ENCODE measurements at regions not wholly inside any gene's neighbourhood (a gene's known extent, or its start where the extent isn't known, plus 50 kb on each side); places are given as distances from the start of the nearest gene placed in this dataset.
"Not testable (repeated sequence)": the region's sequence is repeated elsewhere in the genome, so short reads cannot be mapped to it uniquely, and the experiment has no call there.

GRCh38 chr1:191498825-191499224 is 659.4 kb upstream of the RGS18 start:
- no peaks in the 10 kb centered on the region for H3K9me3 Mint-ChIP-seq (ENCODE audit: low read depth)
- no peak for DNase-seq (ENCODE audit: low spot score, unreplicated experiment)
- no peak overlapping the region for H3K4me3 Mint-ChIP-seq (ENCODE audit: low read depth)
- H3K27me3 Mint-ChIP-seq = no peaks in the 10 kb centered on the region
- no peak for TF ChIP-seq CTCF (IDR thresholded peaks at IDR 0.05; ENCODE audit: unreplicated experiment)
- no peak overlapping the region for H3K27ac Mint-ChIP-seq
- no peaks in the 10 kb centered on the region for H3K36me3 Mint-ChIP-seq (ENCODE audit: insufficient read depth)
- H3K4me1 Mint-ChIP-seq (ENCODE audit: low read depth) = no peaks in the 10 kb centered on the region

DNA sequence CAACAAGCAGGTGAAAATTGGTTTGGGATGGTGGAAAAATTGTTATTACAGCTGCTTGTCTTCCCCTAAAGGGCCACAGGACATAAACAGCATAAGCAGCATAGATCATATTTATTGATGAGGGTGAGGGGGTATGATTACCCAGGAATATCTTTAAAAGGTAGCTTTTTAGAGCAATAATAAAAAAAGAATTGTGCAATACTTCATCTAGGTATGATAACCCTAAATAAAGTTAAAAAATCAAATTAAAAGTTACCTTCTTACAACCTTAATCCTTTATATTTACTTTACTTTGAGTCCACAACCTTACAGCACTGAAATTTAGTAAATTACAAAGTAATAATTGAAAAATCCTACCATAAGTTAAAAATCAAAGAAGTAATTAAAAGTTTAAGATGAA is 653.3 kb upstream of the RGS18 start:
- H3K27me3 Mint-ChIP-seq = no peaks in the 10 kb centered on the region
- H3K36me3 Mint-ChIP-seq (ENCODE audit: insufficient read depth) = no peaks in the 10 kb centered on the region
- no peak for DNase-seq (ENCODE audit: low spot score, unreplicated experiment)
- no peak for TF ChIP-seq CTCF (IDR thresholded peaks at IDR 0.05; ENCODE audit: unreplicated experiment)
- no peak overlapping the region for H3K27ac Mint-ChIP-seq
- H3K4me3 Mint-ChIP-seq (ENCODE audit: low read depth) = no peak overlapping the region
- H3K4me1 Mint-ChIP-seq (ENCODE audit: low read depth) = peaks cover 1% of the 10 kb centered on the region
- H3K9me3 Mint-ChIP-seq (ENCODE audit: low read depth) = peaks cover 7% of the 10 kb centered on the region

GRCh38 chr1:191508239-191508638 is 650.0 kb upstream of the RGS18 start:
- H3K4me1 Mint-ChIP-seq (ENCODE audit: low read depth) = peaks cover 6% of the 10 kb centered on the region

GRCh38 chr1:191511480-191511879 is 646.8 kb upstream of the RGS18 start:
- not testable (repeated sequence) for DNase-seq (ENCODE audit: low spot score, unreplicated experiment); H3K27ac Mint-ChIP-seq; H3K4me1 Mint-ChIP-seq (ENCODE audit: low read depth); H3K36me3 Mint-ChIP-seq (ENCODE audit: insufficient read depth); H3K4me3 Mint-ChIP-seq (ENCODE audit: low read depth); H3K27me3 Mint-ChIP-seq
- peaks cover 18% of the 10 kb centered on the region for H3K9me3 Mint-ChIP-seq (ENCODE audit: low read depth)

More at GRCh38 chr1:191508239-191508638, 650.0 kb upstream of the RGS18 start:
- TF ChIP-seq CTCF (IDR thresholded peaks at IDR 0.05; ENCODE audit: unreplicated experiment) = no peak
- H3K4me3 Mint-ChIP-seq (ENCODE audit: low read depth) = no peak overlapping the region
- no peak overlapping the region for H3K27ac Mint-ChIP-seq
- H3K9me3 Mint-ChIP-seq (ENCODE audit: low read depth) = peaks cover 13% of the 10 kb centered on the region
- H3K36me3 Mint-ChIP-seq (ENCODE audit: insufficient read depth) = peaks cover 3% of the 10 kb centered on the region
- no peak for DNase-seq (ENCODE audit: low spot score, unreplicated experiment)
- H3K27me3 Mint-ChIP-seq = no peaks in the 10 kb centered on the region

DNA sequence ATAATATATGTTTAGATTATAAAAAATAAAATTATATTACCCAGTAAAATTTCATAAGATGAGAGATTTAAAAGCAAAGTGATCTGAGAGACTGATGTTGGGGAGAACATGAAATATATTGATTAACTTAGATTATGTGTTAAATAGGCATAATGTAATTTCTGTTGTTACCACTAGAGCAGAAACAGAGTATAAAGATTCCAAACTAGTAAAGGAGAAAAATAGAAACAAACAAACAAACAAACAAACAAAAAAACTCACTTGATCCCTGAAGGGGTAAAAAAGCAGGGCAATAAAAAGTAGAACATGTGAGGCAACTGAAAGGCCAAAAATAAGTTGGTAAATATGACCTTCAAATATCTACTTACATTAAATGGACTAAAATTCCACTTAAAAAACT is 640.4 kb upstream of the RGS18 start:
- Mint-ChIP-seq H3K4me1 (ENCODE audit: low read depth) (peaks cover 12% of the 10 kb centered on the region), H3K27me3 (no peaks in the 10 kb centered on the region), H3K36me3 (ENCODE audit: insufficient read depth) (peaks cover 2% of the 10 kb centered on the region), H3K9me3 (ENCODE audit: low read depth) (peaks cover 8% of the 10 kb centered on the region), H3K27ac (no peak overlapping the region), H3K4me3 (ENCODE audit: low read depth) (no peak overlapping the region)
- no peak for DNase-seq (ENCODE audit: low spot score, unreplicated experiment)
- TF ChIP-seq CTCF (IDR thresholded peaks at IDR 0.05; ENCODE audit: unreplicated experiment) = peak; percentile 21

DNA sequence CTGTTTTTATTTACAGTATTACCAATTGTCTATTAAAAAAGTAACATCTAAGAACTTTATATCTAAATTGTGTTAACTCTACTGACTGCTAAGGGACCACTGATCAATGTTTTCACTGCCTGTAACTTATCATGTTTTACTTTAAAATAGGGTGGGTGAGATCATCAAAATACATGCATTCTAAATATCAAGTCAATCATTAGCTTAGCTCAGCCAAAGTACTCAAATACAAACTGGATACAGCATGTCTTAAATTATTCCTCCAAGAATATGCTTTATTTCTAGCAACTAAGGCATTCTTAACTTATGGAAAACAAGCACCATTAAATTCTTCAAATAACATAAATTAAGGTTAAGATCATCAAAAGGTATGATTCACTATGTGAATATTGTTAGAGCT is 638.7 kb upstream of the RGS18 start:
- TF ChIP-seq CTCF (IDR thresholded peaks at IDR 0.05; ENCODE audit: unreplicated experiment) = no peak
- peaks cover 12% of the 10 kb centered on the region for H3K4me1 Mint-ChIP-seq (ENCODE audit: low read depth)
- no peaks in the 10 kb centered on the region for H3K36me3 Mint-ChIP-seq (ENCODE audit: insufficient read depth)
- no peaks in the 10 kb centered on the region for H3K27me3 Mint-ChIP-seq
- peaks cover 3% of the 10 kb centered on the region for H3K9me3 Mint-ChIP-seq (ENCODE audit: low read depth)
- H3K27ac Mint-ChIP-seq = no peak overlapping the region
- H3K4me3 Mint-ChIP-seq (ENCODE audit: low read depth) = peak overlapping the region; percentile 3
- DNase-seq (ENCODE audit: low spot score, unreplicated experiment) = no peak

All from progenitor cell of endocrine pancreas (in vitro differentiated cells).